ENCODE measurements at regions not wholly inside any gene's neighbourhood (a gene's known extent, or its start where the extent isn't known, plus 50 kb on each side); places are given as distances from the start of the nearest gene placed in this dataset.

DNA sequence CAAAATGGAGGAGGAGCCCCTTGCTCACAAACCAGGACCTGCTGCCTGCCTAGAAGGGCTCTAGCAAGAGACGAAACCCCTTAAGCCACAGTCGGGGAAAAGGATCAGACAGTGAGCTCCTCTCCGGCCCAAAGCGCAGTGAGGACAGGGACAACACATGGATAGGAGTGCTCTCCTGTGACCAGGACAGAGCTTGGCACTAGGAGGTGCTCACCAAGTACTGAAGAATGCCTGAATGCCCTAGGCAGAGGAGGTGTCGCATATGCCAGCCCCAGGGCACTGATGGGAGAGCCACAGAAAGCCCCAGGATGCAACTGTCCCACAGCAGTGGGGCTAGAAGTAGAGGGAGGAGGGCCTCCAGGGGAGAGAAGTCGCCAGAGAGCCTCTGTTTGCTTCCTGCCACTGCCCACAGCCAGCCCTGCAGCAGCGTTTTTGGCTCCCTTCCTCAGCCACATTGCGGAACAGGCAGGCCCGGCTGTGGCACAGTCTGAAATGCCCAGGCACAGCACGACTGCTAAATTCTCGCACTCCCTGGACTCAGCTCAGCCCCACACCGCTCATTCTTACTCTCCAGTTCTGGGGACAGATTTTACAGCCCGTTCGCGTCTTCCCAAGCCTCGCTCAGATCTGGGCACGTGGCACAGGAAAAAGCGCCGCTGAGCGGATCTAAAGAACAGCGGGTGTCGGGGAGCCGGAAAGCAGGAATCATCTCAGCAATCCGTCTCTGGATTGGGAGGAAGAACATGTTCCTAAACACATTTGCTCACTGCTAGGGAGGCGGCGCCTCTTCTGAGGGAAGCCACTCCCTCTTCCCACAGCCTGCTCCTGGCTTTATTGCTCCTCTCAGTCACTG is 98.7 kb upstream of the POU3F3 start:
- ATAC-seq = no peak
- TF ChIP-seq POU6F1 (CRISPR knock-in tag; IDR thresholded peaks at IDR 0.05; ENCODE audit: borderline replicate concordance, low read depth) = no peak
- TF ChIP-seq ZNF70 (CRISPR knock-in tag; IDR thresholded peaks at IDR 0.05) = no peak
- TF ChIP-seq ZC3H10 (CRISPR knock-in tag; IDR thresholded peaks at IDR 0.05) = no peak

DNA sequence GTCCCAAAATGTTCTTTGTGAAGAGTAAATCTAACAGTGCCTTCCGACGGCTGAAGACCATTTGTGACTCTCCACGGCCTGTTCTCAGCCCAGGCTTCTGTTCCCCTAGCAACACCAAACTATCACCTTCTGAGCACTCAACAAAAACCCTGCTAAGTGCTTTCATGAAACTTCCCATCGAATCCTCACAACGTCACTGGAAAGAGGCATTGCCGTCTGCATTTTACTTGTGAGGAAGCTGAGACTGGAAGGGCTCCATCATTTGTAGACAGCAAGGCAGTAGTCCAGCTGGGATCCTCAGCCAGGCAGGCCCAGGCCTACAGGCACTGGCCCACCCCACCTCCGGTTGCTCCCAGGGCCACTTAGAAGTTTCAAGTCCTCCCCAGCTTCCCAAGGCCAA is 97.8 kb upstream of the POU3F3 start:
- no peak for TF ChIP-seq TOX (CRISPR knock-in tag; IDR thresholded peaks at IDR 0.05; ENCODE audit: borderline replicate concordance)
- no peak for TF ChIP-seq ESRRG (CRISPR knock-in tag; IDR thresholded peaks at IDR 0.05)
- no peak for ATAC-seq

DNA sequence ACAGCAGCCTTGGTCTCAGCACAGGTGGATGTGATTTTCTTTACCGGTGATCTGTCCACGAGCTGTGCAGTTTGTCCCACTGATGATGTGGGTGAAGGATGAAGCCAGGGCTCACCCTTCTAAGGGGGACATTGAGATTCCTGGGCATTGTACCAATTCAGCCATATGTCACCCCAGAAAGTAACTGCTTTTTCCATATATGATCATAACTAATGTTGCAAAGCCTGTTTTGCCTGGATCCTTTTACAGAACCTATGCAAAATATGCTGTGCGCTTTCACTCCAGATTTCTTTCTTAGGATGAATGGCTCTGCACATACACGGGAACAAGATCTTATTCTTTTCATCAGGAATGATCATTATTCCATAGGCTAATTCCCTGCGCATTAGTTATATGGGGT is 96.9 kb upstream of the POU3F3 start:
- no peak for ATAC-seq
- TF ChIP-seq TOX (CRISPR knock-in tag; IDR thresholded peaks at IDR 0.05; ENCODE audit: borderline replicate concordance) (no peak), PATZ1 (CRISPR knock-in tag; IDR thresholded peaks at IDR 0.05; ENCODE audit: borderline replicate concordance) (no peak), POU6F1 (CRISPR knock-in tag; IDR thresholded peaks at IDR 0.05; ENCODE audit: borderline replicate concordance, low read depth) (no peak), ZNF565 (CRISPR knock-in tag; conservative IDR thresholded peaks at IDR 0.05; ENCODE audit: low read depth) (no peak), TCF4 (CRISPR knock-in tag; IDR thresholded peaks at IDR 0.05; ENCODE audit: borderline replicate concordance) (no peak), RARB (CRISPR knock-in tag; IDR thresholded peaks at IDR 0.05) (no peak), ARNTL (CRISPR knock-in tag; IDR thresholded peaks at IDR 0.05; ENCODE audit: borderline replicate concordance, low read depth) (no peak), ZNF8 (CRISPR knock-in tag; IDR thresholded peaks at IDR 0.05) (no peak)

DNA sequence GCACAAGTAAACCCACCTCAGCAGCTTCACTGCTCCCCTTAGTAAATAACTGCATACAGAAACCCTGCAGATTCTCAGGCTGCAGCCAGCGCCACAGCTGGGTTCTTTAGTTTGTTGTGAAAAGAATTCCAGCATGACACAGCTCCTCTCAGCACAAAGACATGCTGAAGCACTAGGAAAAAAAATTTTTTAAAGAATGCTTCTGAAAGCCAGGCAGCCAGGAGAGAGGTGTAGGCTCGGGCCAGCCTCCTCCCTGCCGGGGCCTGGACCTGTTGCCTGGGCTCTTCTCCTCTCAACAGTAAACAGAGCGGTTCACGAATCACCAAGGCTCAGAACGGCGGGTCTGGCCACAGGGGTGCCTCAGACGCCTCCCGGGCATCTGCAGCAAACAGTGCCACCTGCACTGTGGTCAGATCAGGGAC is 95.7 kb upstream of the POU3F3 start:
- ATAC-seq = no peak
- TF ChIP-seq ESRRG (CRISPR knock-in tag; IDR thresholded peaks at IDR 0.05) (no peak), TSHZ2 (CRISPR knock-in tag; IDR thresholded peaks at IDR 0.05) (no peak), ZFP30 (CRISPR knock-in tag; IDR thresholded peaks at IDR 0.05) (no peak), TOX (CRISPR knock-in tag; IDR thresholded peaks at IDR 0.05; ENCODE audit: borderline replicate concordance) (no peak), PPARA (CRISPR knock-in tag; IDR thresholded peaks at IDR 0.05; ENCODE audit: borderline replicate concordance) (no peak), ZFP3 (CRISPR knock-in tag; IDR thresholded peaks at IDR 0.05) (no peak), BACH2 (CRISPR knock-in tag; IDR thresholded peaks at IDR 0.05; ENCODE audit: borderline replicate concordance) (no peak), PATZ1 (CRISPR knock-in tag; IDR thresholded peaks at IDR 0.05; ENCODE audit: borderline replicate concordance) (no peak)
- TF ChIP-seq, protein P1, sequence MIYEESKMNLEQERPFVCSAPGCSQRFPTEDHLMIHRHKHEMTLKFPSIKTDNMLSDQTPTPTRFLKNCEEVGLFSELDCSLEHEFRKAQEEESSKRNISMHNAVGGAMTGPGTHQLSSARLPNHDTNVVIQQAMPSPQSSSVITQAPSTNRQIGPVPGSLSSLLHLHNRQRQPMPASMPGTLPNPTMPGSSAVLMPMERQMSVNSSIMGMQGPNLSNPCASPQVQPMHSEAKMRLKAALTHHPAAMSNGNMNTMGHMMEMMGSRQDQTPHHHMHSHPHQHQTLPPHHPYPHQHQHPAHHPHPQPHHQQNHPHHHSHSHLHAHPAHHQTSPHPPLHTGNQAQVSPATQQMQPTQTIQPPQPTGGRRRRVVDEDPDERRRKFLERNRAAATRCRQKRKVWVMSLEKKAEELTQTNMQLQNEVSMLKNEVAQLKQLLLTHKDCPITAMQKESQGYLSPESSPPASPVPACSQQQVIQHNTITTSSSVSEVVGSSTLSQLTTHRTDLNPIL (CRISPR knock-in tag; IDR thresholded peaks at IDR 0.05; ENCODE audit: low read depth) = no peak

All from SK-N-SH treated with all-trans-retinoic acid at 6 μM for 48 hours (cell line).